ENCODE measurements at regions not wholly inside any gene's neighbourhood (a gene's known extent, or its start where the extent isn't known, plus 50 kb on each side); places are given as distances from the start of the nearest gene placed in this dataset.

- H3K27me3 ChIP-seq (replicated peaks; ENCODE audit: control insufficient read depth, insufficient read depth, low read length): no peaks in the 10 kb centered on the region
- no peak overlapping the region for H3K4me3 ChIP-seq (ENCODE audit: low read depth, low read length)
- POLR2A ChIA-PET: interaction anchor here (0.5 kb wide), 1 partner anchor 261 kb away, joined by 4 read pairs; no protein-coding TSS in a partner anchor
- H3K4me1 ChIP-seq: no peaks in the 10 kb centered on the region
- no peak for TF ChIP-seq CTCF (IDR thresholded peaks at IDR 0.05; ENCODE audit: insufficient read depth in 1 of 2, low read depth in 1 of 2, low read length in 1 of 2, severe bottlenecking in 1 of 2, unreplicated experiment in 1 of 2)
- BruUV-seq (replicated peaks): no TSS peak
- no peak overlapping the region for H3K27ac Mint-ChIP-seq (ENCODE audit: unreplicated experiment)
- DNase-seq: no peak
- H3K9me3 ChIP-seq: no peaks in the 10 kb centered on the region
- H3K36me3 ChIP-seq (ENCODE audit: control insufficient read depth, insufficient read depth, low read length): no peaks in the 10 kb centered on the region
- H3K4me3 Mint-ChIP-seq (ENCODE audit: unreplicated experiment): no peak overlapping the region
- no peaks in the 10 kb centered on the region for H3K4me1 Mint-ChIP-seq (ENCODE audit: low read depth, unreplicated experiment)
- CTCF ChIA-PET: interaction anchor here (0.6 to 2.1 kb wide), 6 partner anchors 12 to 234 kb away, joined by 3 to 9 read pairs (median 6); partner anchors contain the start of gene SOCS1
- H3K9me3 Mint-ChIP-seq (ENCODE audit: unreplicated experiment): no peaks in the 10 kb centered on the region
- intact Hi-C loops (cut with micrococcal nuclease; ENCODE audit: unreplicated experiment): loop anchor here (10.0 kb wide), 1 partner anchor 407 kb away; no protein-coding TSS in a partner anchor
- no peaks in the 10 kb centered on the region for H3K36me3 Mint-ChIP-seq (ENCODE audit: insufficient read depth, unreplicated experiment)
- H3K27me3 Mint-ChIP-seq (ENCODE audit: insufficient read depth, unreplicated experiment): no peaks in the 10 kb centered on the region
Measured at GRCh38 chr16:11408216-11408615, 63.0 kb downstream of the RMI2 start.

- intact Hi-C loops (cut with micrococcal nuclease; ENCODE audit: unreplicated experiment): loop anchor here (10.0 kb wide), 1 partner anchor 405 kb away; no protein-coding TSS in a partner anchor
- DNase-seq: no peak
- H3K36me3 ChIP-seq (ENCODE audit: control insufficient read depth, insufficient read depth, low read length): no peaks in the 10 kb centered on the region
- no peaks in the 10 kb centered on the region for H3K4me1 Mint-ChIP-seq (ENCODE audit: low read depth, unreplicated experiment)
- no peak overlapping the region for H3K27ac Mint-ChIP-seq (ENCODE audit: unreplicated experiment)
- H3K4me1 ChIP-seq: no peaks in the 10 kb centered on the region
- no peaks in the 10 kb centered on the region for H3K27me3 ChIP-seq (replicated peaks; ENCODE audit: control insufficient read depth, insufficient read depth, low read length)
- H3K9me3 ChIP-seq: no peaks in the 10 kb centered on the region
- H3K9me3 Mint-ChIP-seq (ENCODE audit: unreplicated experiment): no peaks in the 10 kb centered on the region
- ChIA-PET POLR2A (no interaction called here), CTCF (no interaction called here)
- H3K27me3 Mint-ChIP-seq (ENCODE audit: insufficient read depth, unreplicated experiment): no peaks in the 10 kb centered on the region
- H3K4me3 ChIP-seq (ENCODE audit: low read depth, low read length): no peak overlapping the region
- H3K4me3 Mint-ChIP-seq (ENCODE audit: unreplicated experiment): no peak overlapping the region
- H3K36me3 Mint-ChIP-seq (ENCODE audit: insufficient read depth, unreplicated experiment): no peaks in the 10 kb centered on the region
- no peak for TF ChIP-seq CTCF (IDR thresholded peaks at IDR 0.05; ENCODE audit: insufficient read depth in 1 of 2, low read depth in 1 of 2, low read length in 1 of 2, severe bottlenecking in 1 of 2, unreplicated experiment in 1 of 2)
- no TSS peak for BruUV-seq (replicated peaks)
Measured at GRCh38 chr16:11409398-11409797, 64.1 kb downstream of the RMI2 start.

- Histone ChIP-seq H3K36me3 (ENCODE audit: control insufficient read depth, insufficient read depth, low read length) (no peaks in the 10 kb centered on the region), H3K4me3 (ENCODE audit: low read depth, low read length) (no peak overlapping the region), H3K4me1 (no peaks in the 10 kb centered on the region), H3K27me3 (replicated peaks; ENCODE audit: control insufficient read depth, insufficient read depth, low read length) (no peaks in the 10 kb centered on the region), H3K9me3 (no peaks in the 10 kb centered on the region)
- H3K36me3 Mint-ChIP-seq (ENCODE audit: insufficient read depth, unreplicated experiment): no peaks in the 10 kb centered on the region
- H3K27me3 Mint-ChIP-seq (ENCODE audit: insufficient read depth, unreplicated experiment): no peaks in the 10 kb centered on the region
- H3K27ac Mint-ChIP-seq (ENCODE audit: unreplicated experiment): no peak overlapping the region
- ChIA-PET CTCF (no interaction called here), POLR2A (no interaction called here)
- intact Hi-C loops (cut with micrococcal nuclease; ENCODE audit: unreplicated experiment): no loop called here
- DNase-seq: no peak
- TF ChIP-seq CTCF (IDR thresholded peaks at IDR 0.05; ENCODE audit: insufficient read depth in 1 of 2, low read depth in 1 of 2, low read length in 1 of 2, severe bottlenecking in 1 of 2, unreplicated experiment in 1 of 2): no peak
- no peaks in the 10 kb centered on the region for H3K4me1 Mint-ChIP-seq (ENCODE audit: low read depth, unreplicated experiment)
- H3K4me3 Mint-ChIP-seq (ENCODE audit: unreplicated experiment): no peak overlapping the region
- no TSS peak for BruUV-seq (replicated peaks)
- H3K9me3 Mint-ChIP-seq (ENCODE audit: unreplicated experiment): no peaks in the 10 kb centered on the region
Measured at GRCh38 chr16:11410376-11411058, 65.3 kb downstream of the RMI2 start.
